ENCODE measurements at regions not wholly inside any gene's neighbourhood (a gene's known extent, or its start where the extent isn't known, plus 50 kb on each side); places are given as distances from the start of the nearest gene placed in this dataset.

DNA sequence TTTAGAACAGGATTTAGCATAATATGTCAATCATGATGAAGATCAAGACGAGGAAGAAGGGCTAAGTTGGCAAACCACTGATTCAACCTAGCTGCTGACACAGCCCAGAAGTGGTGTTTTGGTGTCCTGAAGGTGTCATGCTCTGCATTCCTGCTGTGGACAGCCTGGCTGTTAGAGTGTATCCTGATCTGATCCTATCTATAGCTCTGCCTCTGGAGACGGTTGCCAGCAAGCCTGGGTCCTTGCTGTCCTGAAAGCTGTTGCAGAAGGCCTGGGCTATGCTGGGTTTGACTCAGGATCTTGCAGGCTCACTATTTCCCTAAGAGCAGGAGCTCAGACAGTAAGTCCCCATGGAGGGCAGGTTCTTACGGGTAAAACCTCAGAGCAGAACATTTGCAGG lies 416.4 kb downstream of the TSHZ3 start:
- TF ChIP-seq, protein P1, sequence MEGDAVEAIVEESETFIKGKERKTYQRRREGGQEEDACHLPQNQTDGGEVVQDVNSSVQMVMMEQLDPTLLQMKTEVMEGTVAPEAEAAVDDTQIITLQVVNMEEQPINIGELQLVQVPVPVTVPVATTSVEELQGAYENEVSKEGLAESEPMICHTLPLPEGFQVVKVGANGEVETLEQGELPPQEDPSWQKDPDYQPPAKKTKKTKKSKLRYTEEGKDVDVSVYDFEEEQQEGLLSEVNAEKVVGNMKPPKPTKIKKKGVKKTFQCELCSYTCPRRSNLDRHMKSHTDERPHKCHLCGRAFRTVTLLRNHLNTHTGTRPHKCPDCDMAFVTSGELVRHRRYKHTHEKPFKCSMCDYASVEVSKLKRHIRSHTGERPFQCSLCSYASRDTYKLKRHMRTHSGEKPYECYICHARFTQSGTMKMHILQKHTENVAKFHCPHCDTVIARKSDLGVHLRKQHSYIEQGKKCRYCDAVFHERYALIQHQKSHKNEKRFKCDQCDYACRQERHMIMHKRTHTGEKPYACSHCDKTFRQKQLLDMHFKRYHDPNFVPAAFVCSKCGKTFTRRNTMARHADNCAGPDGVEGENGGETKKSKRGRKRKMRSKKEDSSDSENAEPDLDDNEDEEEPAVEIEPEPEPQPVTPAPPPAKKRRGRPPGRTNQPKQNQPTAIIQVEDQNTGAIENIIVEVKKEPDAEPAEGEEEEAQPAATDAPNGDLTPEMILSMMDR (IDR thresholded peaks at IDR 0.05; ENCODE audit: insufficient read depth, low read length), result no peak
- no peak for TF ChIP-seq SPI1 (IDR thresholded peaks at IDR 0.05; ENCODE audit: borderline replicate concordance, low read depth)
